GM23248 (cell line): ENCODE measurements at regions not wholly inside any gene's neighbourhood (a gene's known extent, or its start where the extent isn't known, plus 50 kb on each side); places are given as distances from the start of the nearest gene placed in this dataset.

Source experiments
- DNase-seq: peaks from one replicate; pipeline ENCODE4 v3.0.0-alpha.2; 2015
- H2AFZ ChIP-seq: fragments of 200-600 bp; sonication (generic); 2 replicates; pipeline ENCODE4 v1.6.1; 2016; ENCODE audit warnings: antibody characterized with exemption
- H3F3A ChIP-seq: fragments of 200-600 bp; sonication (generic); 2 replicates; pipeline ENCODE4 v1.6.1; 2016; ENCODE audit warnings: mild to moderate bottlenecking, antibody characterized with exemption, mixed run types; ENCODE audit not compliant: insufficient read depth
- H3K27ac ChIP-seq: fragments of 200-600 bp; sonication (generic); 2 replicates; pipeline ENCODE4 v1.5.1; 2016; ENCODE audit warnings: mild to moderate bottlenecking
- H3K27me3 ChIP-seq: fragments of 200-600 bp; sonication (generic); replicated peaks from 2 replicates; pipeline ENCODE4 v1.6.1; 2016; ENCODE audit warnings: mild to moderate bottlenecking; ENCODE audit not compliant: insufficient read depth
- H3K36me3 ChIP-seq: fragments of 200-600 bp; sonication (generic); 2 replicates; pipeline ENCODE4 v1.6.1; 2016; ENCODE audit warnings: low read depth, mild to moderate bottlenecking
- H3K4me1 ChIP-seq: fragments of 200-600 bp; sonication (generic); 2 replicates; pipeline ENCODE4 v1.6.1; 2016; ENCODE audit warnings: mild to moderate bottlenecking; ENCODE audit not compliant: insufficient read depth
- H3K4me2 ChIP-seq: fragments of 200-600 bp; sonication (generic); one replicate; pipeline ENCODE4 v1.6.1; 2016; ENCODE audit warnings: mild to moderate bottlenecking; ENCODE audit not compliant: unreplicated experiment
- H3K4me3 ChIP-seq: fragments of 200-600 bp; sonication (generic); 2 replicates; pipeline ENCODE4 v1.5.1; 2016; ENCODE audit warnings: mild to moderate bottlenecking
- H3K79me2 ChIP-seq: fragments of 200-600 bp; sonication (generic); 2 replicates; pipeline ENCODE4 v1.6.1; 2016; ENCODE audit warnings: mild to moderate bottlenecking; ENCODE audit not compliant: insufficient read depth
- H3K9ac ChIP-seq: fragments of 200-600 bp; sonication (generic); 2 replicates; pipeline ENCODE4 v1.6.1; 2016; ENCODE audit warnings: mild to moderate bottlenecking
- H3K9me2 ChIP-seq: fragments of 200-600 bp; sonication (generic); 2 replicates; pipeline ENCODE4 v1.6.1; 2016; ENCODE audit warnings: mixed run types, mild to moderate bottlenecking, moderate library complexity; ENCODE audit not compliant: insufficient read depth
- H3K9me3 ChIP-seq: fragments of 200-600 bp; sonication (generic); one replicate; pipeline ENCODE4 v1.6.1; 2017; ENCODE audit warnings: low read depth
- H4K20me1 ChIP-seq: fragments of 200-600 bp; sonication (generic); 2 replicates; pipeline ENCODE4 v1.6.0; 2016; ENCODE audit not compliant: insufficient read depth
- EZH2 ChIP-seq: fragments of 200-600 bp; sonication (generic); IDR thresholded peaks from 2 replicates; pipeline ENCODE4 v1.6.1; 2018; ENCODE audit warnings: antibody characterized with exemption, mild to moderate bottlenecking; ENCODE audit not compliant: insufficient read depth, poor library complexity, severe bottlenecking
- EZH2phosphoT487 ChIP-seq: fragments of 200-600 bp; sonication (generic); IDR thresholded peaks from 2 replicates; pipeline ENCODE4 v1.6.1; 2018; ENCODE audit warnings: antibody characterized with exemption, moderate library complexity, mild to moderate bottlenecking, low read depth; ENCODE audit not compliant: insufficient read depth
- WGBS, 2 experiments: methylation state at CpG; one replicate each; pipeline ENCODE4 v1.1.6; 2015 to 2017; ENCODE audit warnings: low lambda C conversion rate in 2 of 2, low coverage in 1 of 2; ENCODE audit errors: missing lambda C conversion rate in 2 of 2; 5-methylcytosine and 5-hydroxymethylcytosine counted together
- in situ Hi-C: fragments of 300-500 bp; cut with MboI; formaldehyde crosslinking; loops from 2 replicates; pipeline ENCODE4 v1.15.0; 2020

GRCh38 chr2:62340994-62341484 lies 145.1 kb downstream of the B3GNT2 start:
- DNase-seq: peak; percentile 65
- no peak overlapping the region for H3K9ac ChIP-seq
- WGBS, 2 experiments: 35 to 49% methylated on average over 4 of the region's 4 CpGs
- no peak overlapping the region for H2AFZ ChIP-seq
- no peaks in the 10 kb centered on the region for H3K36me3 ChIP-seq
- no peak overlapping the region for H3K4me3 ChIP-seq
- in situ Hi-C loops: no loop called here
- no peak overlapping the region for H3K4me2 ChIP-seq
- H3K27me3 ChIP-seq: no peaks in the 10 kb centered on the region
- no peaks in the 10 kb centered on the region for H4K20me1 ChIP-seq
- H3K4me1 ChIP-seq: no peaks in the 10 kb centered on the region
- H3K9me2 ChIP-seq: no peaks in the 10 kb centered on the region
- no peak for TF ChIP-seq EZH2phosphoT487
- no peak for TF ChIP-seq EZH2
- H3F3A ChIP-seq: no peaks in the 10 kb centered on the region
- no peaks in the 10 kb centered on the region for H3K9me3 ChIP-seq
- H3K79me2 ChIP-seq: no peaks in the 10 kb centered on the region
- H3K27ac ChIP-seq: no peak overlapping the region

GRCh38 chr2:62339837-62340236 lies 143.9 kb downstream of the B3GNT2 start:
- WGBS, 2 experiments: 93 to 97% methylated on average over 2 of the region's 2 CpGs
- in situ Hi-C loops: no loop called here
- H3K4me2 ChIP-seq: no peak overlapping the region

GRCh38 chr2:62339413-62339812 lies 143.5 kb downstream of the B3GNT2 start:
- no peak overlapping the region for H3K9ac ChIP-seq
- H3K4me2 ChIP-seq: no peak overlapping the region
- H3K27me3 ChIP-seq: no peaks in the 10 kb centered on the region
- H3K4me1 ChIP-seq: no peaks in the 10 kb centered on the region
- DNase-seq: no peak
- H4K20me1 ChIP-seq: no peaks in the 10 kb centered on the region
- H3K27ac ChIP-seq: no peak overlapping the region
- H3K9me3 ChIP-seq: no peaks in the 10 kb centered on the region
- no peaks in the 10 kb centered on the region for H3K79me2 ChIP-seq
- in situ Hi-C loops: no loop called here
- WGBS, 2 experiments: 71 to 78% methylated on average over 2 of the region's 2 CpGs
- H2AFZ ChIP-seq: no peak overlapping the region
- no peak for TF ChIP-seq EZH2
- no peak for TF ChIP-seq EZH2phosphoT487
- no peak overlapping the region for H3K4me3 ChIP-seq
- no peaks in the 10 kb centered on the region for H3F3A ChIP-seq
- H3K9me2 ChIP-seq: no peaks in the 10 kb centered on the region
- no peaks in the 10 kb centered on the region for H3K36me3 ChIP-seq

More at GRCh38 chr2:62339837-62340236, 143.9 kb downstream of the B3GNT2 start:
- Histone ChIP-seq H3K4me3 (no peak overlapping the region), H3K27me3 (no peaks in the 10 kb centered on the region), H2AFZ (no peak overlapping the region), H3K9ac (no peak overlapping the region), H3F3A (no peaks in the 10 kb centered on the region), H3K79me2 (no peaks in the 10 kb centered on the region), H4K20me1 (no peaks in the 10 kb centered on the region), H3K36me3 (no peaks in the 10 kb centered on the region), H3K27ac (no peak overlapping the region), H3K9me2 (no peaks in the 10 kb centered on the region), H3K4me1 (no peaks in the 10 kb centered on the region), H3K9me3 (no peaks in the 10 kb centered on the region)
- no peak for DNase-seq
- TF ChIP-seq EZH2 (no peak), EZH2phosphoT487 (no peak)

- Histone ChIP-seq H2AFZ (no peak overlapping the region), H3K4me2 (no peak overlapping the region), H3K27me3 (no peaks in the 10 kb centered on the region), H3K4me1 (no peaks in the 10 kb centered on the region), H3K9me2 (no peaks in the 10 kb centered on the region), H4K20me1 (no peaks in the 10 kb centered on the region), H3F3A (no peaks in the 10 kb centered on the region), H3K9me3 (no peaks in the 10 kb centered on the region), H3K36me3 (no peaks in the 10 kb centered on the region), H3K4me3 (no peak overlapping the region), H3K79me2 (no peaks in the 10 kb centered on the region), H3K9ac (no peak overlapping the region), H3K27ac (no peak overlapping the region)
- in situ Hi-C loops: no loop called here
- DNase-seq: no peak
- TF ChIP-seq EZH2phosphoT487 (no peak), EZH2 (no peak)
- WGBS, 2 experiments: 47 to 49% methylated on average over 4 of the region's 4 CpGs
Observed at GRCh38 chr2:62338111-62338510, 142.2 kb downstream of the B3GNT2 start.

- no peak overlapping the region for H2AFZ ChIP-seq
- H3K4me2 ChIP-seq: no peak overlapping the region
- no peaks in the 10 kb centered on the region for H3K36me3 ChIP-seq
- no peaks in the 10 kb centered on the region for H3K27me3 ChIP-seq
- H4K20me1 ChIP-seq: no peaks in the 10 kb centered on the region
- no peak overlapping the region for H3K9ac ChIP-seq
- no peaks in the 10 kb centered on the region for H3K4me1 ChIP-seq
- WGBS, 2 experiments: 93 to 97% methylated on average over 4 of the region's 4 CpGs
- no peaks in the 10 kb centered on the region for H3K79me2 ChIP-seq
- in situ Hi-C loops: no loop called here
- no peak for DNase-seq
- TF ChIP-seq EZH2 (no peak), EZH2phosphoT487 (no peak)
- no peak overlapping the region for H3K27ac ChIP-seq
- H3F3A ChIP-seq: no peaks in the 10 kb centered on the region
- no peak overlapping the region for H3K4me3 ChIP-seq
- no peaks in the 10 kb centered on the region for H3K9me3 ChIP-seq
- no peaks in the 10 kb centered on the region for H3K9me2 ChIP-seq
Observed at GRCh38 chr2:62337403-62337802, 141.5 kb downstream of the B3GNT2 start.
